Calu3 (cell line): ENCODE measurements at regions not wholly inside any gene's neighbourhood (a gene's known extent, or its start where the extent isn't known, plus 50 kb on each side); places are given as distances from the start of the nearest gene placed in this dataset.

Source experiments
- BruUV-seq: library from RNA; stranded (reverse); fragments of 400-500 nt; replicated peaks from 2 replicates; lab custom pipeline; 2021; lab: Mats Ljungman, UMichigan
- CTCF ChIA-PET: fragments of 300-600 bp; sonication (Branson Sonifier 250); formaldehyde crosslinking; loops from one replicate; lab custom pipeline; 2022; ENCODE audit warnings: antibody characterized with exemption; lab: Charles Lee
- DNase-seq: peaks from one replicate; pipeline ENCODE4 v3.0.0; 2022
- H3K27ac Mint-ChIP-seq: one replicate; pipeline ENCODE4 v1.8.0; 2022; ENCODE audit warnings: mixed read lengths; ENCODE audit not compliant: unreplicated experiment
- H3K27me3 Mint-ChIP-seq: one replicate; pipeline ENCODE4 v1.8.0; 2022; ENCODE audit warnings: mixed read lengths; ENCODE audit not compliant: unreplicated experiment
- H3K36me3 Mint-ChIP-seq: one replicate; pipeline ENCODE4 v1.8.0; 2022; ENCODE audit warnings: mild to moderate bottlenecking, moderate library complexity, mixed read lengths; ENCODE audit not compliant: insufficient read depth, unreplicated experiment
- H3K4me1 Mint-ChIP-seq: one replicate; pipeline ENCODE4 v1.8.0; 2022; ENCODE audit warnings: mild to moderate bottlenecking, low read depth, mixed read lengths; ENCODE audit not compliant: unreplicated experiment
- H3K4me3 Mint-ChIP-seq: one replicate; pipeline ENCODE4 v1.8.0; 2022; ENCODE audit warnings: mild to moderate bottlenecking, low read depth, moderate library complexity, mixed read lengths; ENCODE audit not compliant: unreplicated experiment
- H3K9me3 Mint-ChIP-seq: one replicate; pipeline ENCODE4 v1.8.0; 2022; ENCODE audit warnings: low read depth, mixed read lengths; ENCODE audit not compliant: unreplicated experiment
- CTCF ChIP-seq: fragments of 200-600 bp; IDR thresholded peaks from one replicate; pipeline ENCODE4 v1.8.0; 2022; ENCODE audit warnings: antibody characterized with exemption; ENCODE audit not compliant: unreplicated experiment
- intact Hi-C: fragments of 100-400 bp; cut with micrococcal nuclease; formaldehyde crosslinking; loops from one replicate; pipeline ENCODE4 v1.10.0; 2022; ENCODE audit not compliant: unreplicated experiment

- CTCF ChIA-PET = no interaction called here
These were observed 299.7 kb upstream of the FOXF1 start for GRCh38 chr16:86210403-86211193.

GRCh38 chr16:86211265-86211664 is 299.1 kb upstream of the FOXF1 start:
- intact Hi-C loops = no loop called here
- no peak for DNase-seq
- BruUV-seq = no TSS peak
- CTCF ChIA-PET = no interaction called here
- Mint-ChIP-seq H3K27me3 (peaks cover 26% of the 10 kb centered on the region), H3K36me3 (no peaks in the 10 kb centered on the region), H3K27ac (no peak overlapping the region), H3K4me1 (no peaks in the 10 kb centered on the region), H3K9me3 (peaks cover 4% of the 10 kb centered on the region), H3K4me3 (no peak overlapping the region)
- no peak for TF ChIP-seq CTCF

More at GRCh38 chr16:86210403-86211193, 299.7 kb upstream of the FOXF1 start:
- Mint-ChIP-seq H3K4me3 (no peak overlapping the region), H3K36me3 (no peaks in the 10 kb centered on the region), H3K9me3 (peaks cover 4% of the 10 kb centered on the region), H3K4me1 (no peaks in the 10 kb centered on the region), H3K27me3 (peaks cover 26% of the 10 kb centered on the region), H3K27ac (no peak overlapping the region)
- TF ChIP-seq CTCF = no peak
- BruUV-seq = no TSS peak
- no peak for DNase-seq
- intact Hi-C loops = no loop called here

GRCh38 chr16:86211800-86212199 is 298.5 kb upstream of the FOXF1 start:
- Mint-ChIP-seq H3K27ac (no peak overlapping the region), H3K36me3 (no peaks in the 10 kb centered on the region), H3K4me1 (no peaks in the 10 kb centered on the region), H3K9me3 (peaks cover 4% of the 10 kb centered on the region), H3K4me3 (no peak overlapping the region), H3K27me3 (peaks cover 26% of the 10 kb centered on the region)
- intact Hi-C loops = no loop called here
- CTCF ChIA-PET = no interaction called here
- no peak for DNase-seq
- no TSS peak for BruUV-seq
- no peak for TF ChIP-seq CTCF

- peaks cover 4% of the 10 kb centered on the region for H3K9me3 Mint-ChIP-seq
- no peak for TF ChIP-seq CTCF
- no TSS peak for BruUV-seq
- no peak for DNase-seq
- CTCF ChIA-PET = no interaction called here
- peaks cover 26% of the 10 kb centered on the region for H3K27me3 Mint-ChIP-seq
- no peaks in the 10 kb centered on the region for H3K36me3 Mint-ChIP-seq
- intact Hi-C loops = no loop called here
- H3K4me1 Mint-ChIP-seq = no peaks in the 10 kb centered on the region
- H3K4me3 Mint-ChIP-seq = no peak overlapping the region
- no peak overlapping the region for H3K27ac Mint-ChIP-seq
These were observed 297.5 kb upstream of the FOXF1 start for GRCh38 chr16:86212706-86213436.
